ENCODE measurements at regions not wholly inside any gene's neighbourhood (a gene's known extent, or its start where the extent isn't known, plus 50 kb on each side); places are given as distances from the start of the nearest gene placed in this dataset.
A peak's percentile ranks its signal among the peaks of the same experiment; 100 is the strongest.

- BruUV-seq (replicated peaks), result no TSS peak
Measured at GRCh38 chr4:23680671-23681518, 209.0 kb downstream of the PPARGC1A start.

More at GRCh38 chr4:23680671-23681518, 209.0 kb downstream of the PPARGC1A start:
- Histone ChIP-seq H2BK15ac (ENCODE audit: low read depth, low read length) (no peak overlapping the region), H3K27ac (ENCODE audit: insufficient read depth, low read length) (no peak overlapping the region), H2AK9ac (replicated peaks; ENCODE audit: low read depth, low read length, poor library complexity) (no peak overlapping the region), H3K56ac (ENCODE audit: extremely low read depth, insufficient read depth, low read length) (no peak overlapping the region), H4K91ac (ENCODE audit: insufficient read depth, low read depth, low read length) (no peak overlapping the region), H2BK120ac (ENCODE audit: low read depth, low read length) (no peak overlapping the region), H3K23ac (ENCODE audit: low read depth, low read length) (no peak overlapping the region), H2AK5ac (ENCODE audit: low read depth, low read length) (no peak overlapping the region), H4K20me1 (ENCODE audit: insufficient read depth, low read length) (no peaks in the 10 kb centered on the region), H4K5ac (ENCODE audit: low read depth, low read length) (no peak overlapping the region), H3K27me3 (ENCODE audit: control insufficient read depth, insufficient read depth, low read length) (no peaks in the 10 kb centered on the region; the same call in 1 of the 2 replicates), H3K4ac (ENCODE audit: low read depth, low read length) (no peak overlapping the region; the same call in 1 of the 2 replicates), H2BK5ac (ENCODE audit: low read depth, low read length, poor library complexity, severe bottlenecking) (no peak overlapping the region), H2AFZ (replicated peaks; ENCODE audit: low read length, poor library complexity) (no peak overlapping the region), H3K36me3 (ENCODE audit: control insufficient read depth, insufficient read depth, low read length) (no peaks in the 10 kb centered on the region), H3K9me1 (ENCODE audit: insufficient read depth, low read length) (no peaks in the 10 kb centered on the region), H3K79me1 (ENCODE audit: low read depth in 1 of 2, low read length in 2 of 2) (no peaks in the 10 kb centered on the region), H3K4me2 (ENCODE audit: low read depth, low read length) (no peak overlapping the region), H3K9me3 (ENCODE audit: control insufficient read depth, insufficient read depth, low read length) (no peaks in the 10 kb centered on the region), H4K8ac (ENCODE audit: low read depth in 2 of 2, low read length in 2 of 2) (no peak overlapping the region), H3K4me3 (ENCODE audit: insufficient read depth, low read depth, low read length) (no peak overlapping the region), H3K9ac (ENCODE audit: low read depth, low read length) (no peak overlapping the region), H3K4me1 (ENCODE audit: control insufficient read depth, insufficient read depth, low read length) (no peaks in the 10 kb centered on the region), H3K14ac (replicated peaks; ENCODE audit: low read depth, low read length) (no peak overlapping the region), H2BK20ac (ENCODE audit: low read depth, low read length) (no peak overlapping the region), H3K18ac (ENCODE audit: low read depth, low read length) (no peak overlapping the region)
- intact Hi-C loops (cut with micrococcal nuclease) (loop anchor here (1.0 to 5.0 kb wide), 2 partner anchors 738 to 1306 kb away; no protein-coding TSS in a partner anchor), in situ Hi-C loops (cut with MboI; ENCODE audit: low sequenced_read_pairs) (loop anchor here (25.0 kb wide), 1 partner anchor 731 kb away; no protein-coding TSS in a partner anchor), dilution Hi-C loops (cut with HindIII; ENCODE audit: low sequenced_read_pairs, unreplicated experiment) (no loop called here)
- ATAC-seq (ENCODE audit: low read depth) (peak; percentile 51), DNase-seq (peak; percentile 8)
- WGBS, 2 experiments (ENCODE audit: extremely low coverage in 2 of 2, insufficient read length in 1 of 2), result no CpG with 5 or more reads among the region's 2 CpGs
- TF ChIP-seq CTCF (conservative IDR thresholded peaks at IDR 0.05; ENCODE audit: low read depth, low read length), result peak; percentile 37
- no peak for TF ChIP-seq POLR2A (IDR thresholded peaks at IDR 0.05; ENCODE audit: low read depth, low read length)
- TF ChIP-seq RAD21 (IDR thresholded peaks at IDR 0.05; ENCODE audit: low read length), result peak; percentile 39
- POLR2A ChIA-PET (ENCODE audit: unreplicated experiment), result no interaction called here
- CTCF ChIA-PET, result interaction anchor here (0.5 to 0.8 kb wide), 2 partner anchors 20 to 1321 kb away, joined by 3 read pairs; no protein-coding TSS in a partner anchor
